Mesothelial cell of epicardium (in vitro differentiated cells): ENCODE measurements at regions not wholly inside any gene's neighbourhood (a gene's known extent, or its start where the extent isn't known, plus 50 kb on each side); places are given as distances from the start of the nearest gene placed in this dataset.

ENCODE experiments used
- DNase-seq, 2 experiments: peaks; one replicate each; pipeline ENCODE4 v3.0.0; 2021; ENCODE audit warnings: low spot score in 2 of 2; ENCODE audit not compliant: unreplicated experiment in 2 of 2
- H3K27ac Mint-ChIP-seq: 2 replicates; pipeline ENCODE4 v1.8.0; 2021; ENCODE audit warnings: mixed read lengths
- H3K27me3 Mint-ChIP-seq: 2 replicates; pipeline ENCODE4 v1.8.0; 2021; ENCODE audit warnings: low read depth, mixed read lengths
- H3K36me3 Mint-ChIP-seq: 2 replicates; pipeline ENCODE4 v1.8.0; 2021; ENCODE audit warnings: mixed read lengths
- H3K4me1 Mint-ChIP-seq: 2 replicates; pipeline ENCODE4 v1.8.0; 2021; ENCODE audit warnings: mixed read lengths
- H3K4me3 Mint-ChIP-seq: 2 replicates; pipeline ENCODE4 v1.8.0; 2021; ENCODE audit warnings: mild to moderate bottlenecking, moderate library complexity, mixed read lengths
- H3K9me3 Mint-ChIP-seq: 2 replicates; pipeline ENCODE4 v1.8.0; 2021; ENCODE audit warnings: mixed read lengths
- TF ChIP-seq, protein P1 (sequence below): fragments of 200-600 bp; sonication (generic); IDR thresholded peaks from one replicate; pipeline ENCODE4 v1.5.0; 2021; ENCODE audit warnings: antibody characterized with exemption; ENCODE audit not compliant: unreplicated experiment

GRCh38 chr11:80415580-80415979 is 974.8 kb upstream of the TENM4 start:
- DNase-seq: no peak
- Mint-ChIP-seq H3K4me1 (no peaks in the 10 kb centered on the region), H3K27me3 (no peaks in the 10 kb centered on the region), H3K4me3 (no peak overlapping the region), H3K36me3 (no peaks in the 10 kb centered on the region), H3K27ac (no peak overlapping the region), H3K9me3 (peaks cover 13% of the 10 kb centered on the region)
- TF ChIP-seq, protein P1, sequence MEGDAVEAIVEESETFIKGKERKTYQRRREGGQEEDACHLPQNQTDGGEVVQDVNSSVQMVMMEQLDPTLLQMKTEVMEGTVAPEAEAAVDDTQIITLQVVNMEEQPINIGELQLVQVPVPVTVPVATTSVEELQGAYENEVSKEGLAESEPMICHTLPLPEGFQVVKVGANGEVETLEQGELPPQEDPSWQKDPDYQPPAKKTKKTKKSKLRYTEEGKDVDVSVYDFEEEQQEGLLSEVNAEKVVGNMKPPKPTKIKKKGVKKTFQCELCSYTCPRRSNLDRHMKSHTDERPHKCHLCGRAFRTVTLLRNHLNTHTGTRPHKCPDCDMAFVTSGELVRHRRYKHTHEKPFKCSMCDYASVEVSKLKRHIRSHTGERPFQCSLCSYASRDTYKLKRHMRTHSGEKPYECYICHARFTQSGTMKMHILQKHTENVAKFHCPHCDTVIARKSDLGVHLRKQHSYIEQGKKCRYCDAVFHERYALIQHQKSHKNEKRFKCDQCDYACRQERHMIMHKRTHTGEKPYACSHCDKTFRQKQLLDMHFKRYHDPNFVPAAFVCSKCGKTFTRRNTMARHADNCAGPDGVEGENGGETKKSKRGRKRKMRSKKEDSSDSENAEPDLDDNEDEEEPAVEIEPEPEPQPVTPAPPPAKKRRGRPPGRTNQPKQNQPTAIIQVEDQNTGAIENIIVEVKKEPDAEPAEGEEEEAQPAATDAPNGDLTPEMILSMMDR: no peak

DNA sequence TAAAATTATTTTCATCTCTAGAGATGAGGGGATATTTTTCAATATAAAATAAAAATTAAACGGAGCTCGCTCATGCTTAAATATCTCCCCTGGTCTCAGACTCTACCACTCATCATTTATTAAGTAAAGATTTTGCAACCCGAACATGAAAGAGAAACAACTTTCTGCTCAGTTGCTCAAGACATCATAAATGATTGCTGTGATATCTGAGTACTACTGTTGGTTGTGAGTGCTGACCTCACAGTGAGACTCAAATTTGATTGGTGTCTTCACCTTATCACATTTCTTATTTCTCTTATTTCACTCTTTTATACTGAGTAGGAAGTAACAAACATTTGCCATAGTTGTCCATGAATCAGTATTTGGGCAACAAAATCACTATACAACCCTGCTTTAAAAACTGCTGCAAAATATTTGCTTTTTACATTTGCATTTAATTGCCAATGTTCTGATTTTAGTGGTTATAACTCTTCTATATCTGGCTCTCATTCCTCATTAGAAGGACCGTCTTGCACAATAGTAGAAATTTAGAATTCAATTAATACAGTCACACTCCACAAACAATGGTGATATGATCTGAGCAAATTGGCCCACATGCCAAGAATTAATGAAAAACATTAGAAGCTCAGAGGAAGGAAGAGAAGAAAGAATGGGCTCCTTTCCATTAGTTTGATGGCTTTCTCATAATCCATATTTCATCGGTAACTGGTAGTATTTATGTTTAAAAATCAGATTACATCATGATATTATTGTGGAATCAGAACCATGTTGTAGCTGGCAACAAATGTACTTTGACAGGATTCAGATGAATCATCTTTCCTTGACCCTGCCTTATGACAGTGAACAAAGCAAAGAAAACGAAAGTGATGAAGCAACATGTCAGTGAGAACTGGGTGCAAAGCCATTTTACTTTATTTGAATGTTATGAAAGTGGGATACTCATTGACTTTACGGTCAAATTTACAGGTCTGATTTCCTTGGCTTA is 973.6 kb upstream of the TENM4 start:
- Mint-ChIP-seq H3K27ac (no peak overlapping the region), H3K4me1 (no peaks in the 10 kb centered on the region), H3K9me3 (peaks cover 20% of the 10 kb centered on the region), H3K36me3 (no peaks in the 10 kb centered on the region), H3K4me3 (no peak overlapping the region), H3K27me3 (no peaks in the 10 kb centered on the region)
- TF ChIP-seq, protein P1: no peak
- DNase-seq: no peak

DNA sequence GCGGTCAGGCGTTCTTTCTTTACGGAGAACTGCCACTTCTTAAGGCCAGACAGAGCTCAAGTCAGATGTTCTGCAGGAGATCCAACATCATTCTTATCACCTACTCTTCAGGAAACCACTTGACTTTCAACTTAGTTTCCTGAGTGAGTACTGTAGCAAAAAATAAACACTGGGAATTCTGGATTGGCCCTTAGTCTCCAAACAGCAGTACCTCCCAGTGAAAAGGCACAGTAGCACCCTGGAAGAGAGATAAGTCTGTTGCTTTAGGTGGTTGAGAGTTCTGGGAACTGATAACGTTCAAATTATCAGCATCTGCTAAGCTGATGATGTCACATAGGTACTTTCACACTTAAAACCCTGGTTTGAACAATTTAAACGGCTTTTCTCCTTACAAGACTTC is 971.8 kb upstream of the TENM4 start:
- H3K36me3 Mint-ChIP-seq: no peaks in the 10 kb centered on the region
- H3K27ac Mint-ChIP-seq: no peak overlapping the region
- DNase-seq: no peak
- TF ChIP-seq, protein P1: no peak
- peaks cover 33% of the 10 kb centered on the region for H3K9me3 Mint-ChIP-seq
- no peak overlapping the region for H3K4me3 Mint-ChIP-seq
- no peaks in the 10 kb centered on the region for H3K4me1 Mint-ChIP-seq
- H3K27me3 Mint-ChIP-seq: no peaks in the 10 kb centered on the region

DNA sequence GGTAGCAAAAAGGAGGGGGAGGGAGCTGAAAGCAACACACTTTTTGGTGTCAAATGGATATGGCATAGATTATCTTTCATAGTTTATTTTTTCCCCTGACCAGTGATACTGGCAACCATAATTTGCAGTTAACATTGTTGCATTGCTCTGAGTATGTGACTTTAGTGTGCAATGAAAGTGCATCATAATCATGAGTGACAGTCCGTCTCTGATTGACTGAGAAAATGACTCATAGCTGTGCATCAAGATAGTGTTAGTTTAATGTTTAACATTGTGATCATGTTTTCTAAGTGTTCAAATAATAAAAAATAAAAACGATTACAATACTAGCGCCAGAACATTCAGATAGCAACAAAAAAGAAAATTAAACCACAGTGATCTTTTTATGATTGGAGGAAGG is 952.4 kb upstream of the TENM4 start:
- Mint-ChIP-seq H3K27me3 (no peaks in the 10 kb centered on the region), H3K4me1 (peaks cover 2% of the 10 kb centered on the region), H3K36me3 (no peaks in the 10 kb centered on the region), H3K4me3 (no peak overlapping the region), H3K9me3 (no peaks in the 10 kb centered on the region), H3K27ac (no peak overlapping the region)
- TF ChIP-seq, protein P1: no peak
- no peak for DNase-seq

- TF ChIP-seq, protein P1: no peak
- Mint-ChIP-seq H3K4me3 (no peak overlapping the region), H3K27ac (no peak overlapping the region), H3K4me1 (peaks cover 2% of the 10 kb centered on the region), H3K27me3 (no peaks in the 10 kb centered on the region), H3K36me3 (no peaks in the 10 kb centered on the region), H3K9me3 (no peaks in the 10 kb centered on the region)
- DNase-seq: no peak
Observed at GRCh38 chr11:80390505-80390904, 949.7 kb upstream of the TENM4 start.
